ENCODE measurements at regions not wholly inside any gene's neighbourhood (a gene's known extent, or its start where the extent isn't known, plus 50 kb on each side); places are given as distances from the start of the nearest gene placed in this dataset.
A peak's percentile ranks its signal among the peaks of the same experiment; 100 is the strongest.

- DNase-seq (ENCODE audit: extremely low spot score): no peak
- no peak for TF ChIP-seq CTCF (IDR thresholded peaks at IDR 0.05; ENCODE audit: control extremely low read depth, extremely low read depth, low read depth, missing control alignments)
- ChIA-PET POLR2A (no interaction called here), CTCF (interaction anchor here (2.8 kb wide), 1 partner anchor 9 kb away, joined by 8 read pairs; no protein-coding TSS in a partner anchor)
Measured at GRCh38 chr20:22315771-22316170, 268.6 kb downstream of the FOXA2 start.

- CTCF ChIA-PET: interaction anchor here (0.6 to 1.7 kb wide), 4 partner anchors 9 to 926 kb away, joined by 3 to 6 read pairs (median 4); no protein-coding TSS in a partner anchor
- POLR2A ChIA-PET: no interaction called here
Measured at GRCh38 chr20:22315073-22315472, 269.3 kb downstream of the FOXA2 start.

GRCh38 chr20:22312744-22313346 is 271.5 kb downstream of the FOXA2 start:
- CTCF ChIA-PET: interaction anchor here (1.0 to 1.7 kb wide), 6 partner anchors 8 to 594 kb away, joined by 3 to 5 read pairs (median 3); no protein-coding TSS in a partner anchor
- peak; percentile 51 for TF ChIP-seq CTCF (IDR thresholded peaks at IDR 0.05; ENCODE audit: control extremely low read depth, extremely low read depth, low read depth, missing control alignments)
- no peak for DNase-seq (ENCODE audit: extremely low spot score)
- POLR2A ChIA-PET: no interaction called here

More at GRCh38 chr20:22315073-22315472, 269.3 kb downstream of the FOXA2 start:
- DNase-seq (ENCODE audit: extremely low spot score): no peak
- TF ChIP-seq CTCF (IDR thresholded peaks at IDR 0.05; ENCODE audit: control extremely low read depth, extremely low read depth, low read depth, missing control alignments): no peak

- DNase-seq (ENCODE audit: extremely low spot score): no peak
- no peak for TF ChIP-seq CTCF (IDR thresholded peaks at IDR 0.05; ENCODE audit: control extremely low read depth, extremely low read depth, low read depth, missing control alignments)
- ChIA-PET POLR2A (no interaction called here), CTCF (interaction anchor here (1.0 to 1.1 kb wide), 2 partner anchors 25 to 29 kb away, joined by 3 read pairs; no protein-coding TSS in a partner anchor)
Measured at GRCh38 chr20:22308934-22309333, 275.4 kb downstream of the FOXA2 start.

GRCh38 chr20:22307409-22307808 is 277.0 kb downstream of the FOXA2 start:
- CTCF ChIA-PET: interaction anchor here (2.0 kb wide), 1 partner anchor 10 kb away, joined by 8 read pairs; no protein-coding TSS in a partner anchor
- POLR2A ChIA-PET: no interaction called here
- no peak for DNase-seq (ENCODE audit: extremely low spot score)

GRCh38 chr20:22305381-22305780 is 279.0 kb downstream of the FOXA2 start:
- POLR2A ChIA-PET: no interaction called here
- no peak for TF ChIP-seq CTCF (IDR thresholded peaks at IDR 0.05; ENCODE audit: control extremely low read depth, extremely low read depth, low read depth, missing control alignments)

More at GRCh38 chr20:22307409-22307808, 277.0 kb downstream of the FOXA2 start:
- TF ChIP-seq CTCF (IDR thresholded peaks at IDR 0.05; ENCODE audit: control extremely low read depth, extremely low read depth, low read depth, missing control alignments): no peak

More at GRCh38 chr20:22305381-22305780, 279.0 kb downstream of the FOXA2 start:
- no peak for DNase-seq (ENCODE audit: extremely low spot score)
- CTCF ChIA-PET: interaction anchor here (1.8 to 2.0 kb wide), 2 partner anchors 9 to 12 kb away, joined by 4 to 8 read pairs; no protein-coding TSS in a partner anchor

Measured in GM10248 (cell line).